GM19324 (cell line): ENCODE measurements at regions not wholly inside any gene's neighbourhood (a gene's known extent, or its start where the extent isn't known, plus 50 kb on each side); places are given as distances from the start of the nearest gene placed in this dataset.
"Not testable (repeated sequence)": the region's sequence is repeated elsewhere in the genome, so short reads cannot be mapped to it uniquely, and the experiment has no call there.

Experiments
- ATAC-seq: cut with Tn5 transposase; IDR thresholded peaks from one replicate; pipeline ENCODE4 v1.9.1; 2021; ENCODE audit warnings: mild to moderate bottlenecking, moderate library complexity; ENCODE audit not compliant: unreplicated experiment, low FRiP score

- ATAC-seq = no peak
These were observed 255.6 kb downstream of the ERMARD start for GRCh38 chr6:170006900-170007467.

- ATAC-seq = no peak
These were observed 254.9 kb downstream of the ERMARD start for GRCh38 chr6:170006071-170006899.

GRCh38 chr6:170005665-170006064, 254.2 kb downstream of the ERMARD start:
- ATAC-seq = no peak

GRCh38 chr6:170004585-170005210, 253.3 kb downstream of the ERMARD start:
- ATAC-seq = no peak

- ATAC-seq = no peak
These were observed 252.2 kb downstream of the ERMARD start for GRCh38 chr6:170003451-170004160.

- no peak for ATAC-seq
These were observed 251.6 kb downstream of the ERMARD start for GRCh38 chr6:170003027-170003426.

GRCh38 chr6:170001782-170002181, 250.4 kb downstream of the ERMARD start:
- ATAC-seq = not testable (repeated sequence)

- ATAC-seq = no peak
These were observed 248.8 kb downstream of the ERMARD start for GRCh38 chr6:170000071-170000843.

GRCh38 chr6:169999367-169999766, 247.9 kb downstream of the ERMARD start:
- no peak for ATAC-seq

GRCh38 chr6:169998457-169998856, 247.0 kb downstream of the ERMARD start:
- no peak for ATAC-seq

- no peak for ATAC-seq
These were observed 246.5 kb downstream of the ERMARD start for GRCh38 chr6:169997930-169998218.

GRCh38 chr6:169997187-169997929, 245.9 kb downstream of the ERMARD start:
- ATAC-seq = no peak

- no peak for ATAC-seq
These were observed 245.1 kb downstream of the ERMARD start for GRCh38 chr6:169996378-169997051.

GRCh38 chr6:169994739-169995138, 243.3 kb downstream of the ERMARD start:
- no peak for ATAC-seq

- no peak for ATAC-seq
These were observed 242.5 kb downstream of the ERMARD start for GRCh38 chr6:169993861-169994481.

- no peak for ATAC-seq
These were observed 240.5 kb downstream of the ERMARD start for GRCh38 chr6:169991913-169992312.

GRCh38 chr6:169991031-169991390, 239.6 kb downstream of the ERMARD start:
- ATAC-seq = no peak

- ATAC-seq = no peak
These were observed 238.9 kb downstream of the ERMARD start for GRCh38 chr6:169990095-169991030.
